DND-41 (cell line): ENCODE measurements at regions not wholly inside any gene's neighbourhood (a gene's known extent, or its start where the extent isn't known, plus 50 kb on each side); places are given as distances from the start of the nearest gene placed in this dataset.

Experiments
- ATAC-seq: fragments of 200-7000 bp; cut with Tn5 transposase; 3 replicates; pipeline ENCODE4 v1.9.1; 2021; ENCODE audit warnings: low read depth; ENCODE audit not compliant: insufficient read depth
- DNase-seq: peaks from one replicate; pipeline ENCODE4 v3.0.0-alpha.2; 2020
- H2AFZ ChIP-seq: 2 replicates; pipeline ENCODE4 v1.6.0; 2012; ENCODE audit warnings: low read depth, low read length
- H3K27ac ChIP-seq: 2 replicates; pipeline ENCODE4 v1.5.1; 2012; ENCODE audit warnings: low read length, inconsistent platforms
- H3K27me3 ChIP-seq: fragments of 200-600 bp; sonication (generic); 2 replicates; pipeline ENCODE4 v1.6.0; 2012; ENCODE audit warnings: low read length, mild to moderate bottlenecking, inconsistent platforms; ENCODE audit not compliant: insufficient read depth, poor library complexity
- H3K36me3 ChIP-seq: 2 replicates; pipeline ENCODE4 v1.5.1; 2012; ENCODE audit warnings: low read length, inconsistent platforms; ENCODE audit not compliant: insufficient read depth
- H3K4me1 ChIP-seq: 2 replicates; pipeline ENCODE4 v1.5.1; 2012; ENCODE audit warnings: mild to moderate bottlenecking, low read length; ENCODE audit not compliant: insufficient read depth
- H3K4me2 ChIP-seq: 2 replicates; pipeline ENCODE4 v1.6.0; 2012; ENCODE audit warnings: mild to moderate bottlenecking, moderate library complexity, low read length, inconsistent platforms; ENCODE audit not compliant: insufficient read depth
- H3K4me3 ChIP-seq, 2 experiments: fragments of 200-600 bp in 1 of 2; shearing (Covaris generic) in 1 of 2; 2 replicates each; pipeline ENCODE4 v1.5.1; 2012 to 2016; ENCODE audit warnings: inconsistent platforms in 2 of 2, low read length in 2 of 2, mild to moderate bottlenecking in 2 of 2, low read depth in 1 of 2, moderate library complexity in 1 of 2
- H3K79me2 ChIP-seq: 2 replicates; pipeline ENCODE4 v1.6.0; 2012; ENCODE audit warnings: low read length, inconsistent platforms; ENCODE audit not compliant: insufficient read depth
- H3K9ac ChIP-seq: 2 replicates; pipeline ENCODE4 v1.6.0; 2012; ENCODE audit warnings: low read depth, mild to moderate bottlenecking, inconsistent platforms, low read length, moderate library complexity
- H3K9me3 ChIP-seq: 2 replicates; pipeline ENCODE4 v1.5.1; 2012; ENCODE audit warnings: low read length, moderate library complexity, mild to moderate bottlenecking, inconsistent platforms; ENCODE audit not compliant: insufficient read depth, severe bottlenecking
- H4K20me1 ChIP-seq: 2 replicates; pipeline ENCODE4 v1.6.0; 2012; ENCODE audit warnings: low read length; ENCODE audit not compliant: insufficient read depth
- CTCF ChIP-seq: IDR thresholded peaks from 2 replicates; pipeline ENCODE4 v1.5.1; 2012; ENCODE audit warnings: borderline replicate concordance, low read length, moderate library complexity, mild to moderate bottlenecking; ENCODE audit not compliant: poor library complexity, severe bottlenecking; ENCODE audit errors: extremely low read depth
- EZH2 ChIP-seq: IDR thresholded peaks from 3 replicates; pipeline ENCODE4 v1.6.1; 2012; ENCODE audit warnings: borderline replicate concordance, low read depth, mild to moderate bottlenecking, moderate library complexity, low read length, inconsistent platforms; ENCODE audit not compliant: severe bottlenecking

GRCh38 chr4:66574145-66574978 is 904.1 kb upstream of the EPHA5 start:
- no peaks in the 10 kb centered on the region for H3K27me3 ChIP-seq
- H3K27ac ChIP-seq = no peak overlapping the region
- no peaks in the 10 kb centered on the region for H3K79me2 ChIP-seq
- ATAC-seq (no peak), DNase-seq (no peak)
- H3K4me3 ChIP-seq = no peak overlapping the region
- no peak for TF ChIP-seq CTCF
- TF ChIP-seq EZH2 = no peak
- no peaks in the 10 kb centered on the region for H3K36me3 ChIP-seq
- no peak overlapping the region for H2AFZ ChIP-seq
- no peaks in the 10 kb centered on the region for H3K4me1 ChIP-seq
- H4K20me1 ChIP-seq = no peaks in the 10 kb centered on the region
- H3K9me3 ChIP-seq = no peaks in the 10 kb centered on the region
- H3K9ac ChIP-seq = no peak overlapping the region
- H3K4me2 ChIP-seq = no peak overlapping the region

GRCh38 chr4:66572949-66573348 is 902.7 kb upstream of the EPHA5 start:
- no peak for ATAC-seq
- H3K4me3 ChIP-seq = no peak overlapping the region
- no peaks in the 10 kb centered on the region for H3K79me2 ChIP-seq
- H3K27ac ChIP-seq = no peak overlapping the region
- H3K9ac ChIP-seq = no peak overlapping the region
- H3K36me3 ChIP-seq = no peaks in the 10 kb centered on the region
- TF ChIP-seq CTCF (no peak), EZH2 (no peak)
- H3K9me3 ChIP-seq = no peaks in the 10 kb centered on the region
- DNase-seq = no peak
- H2AFZ ChIP-seq = no peak overlapping the region
- H3K4me1 ChIP-seq = no peaks in the 10 kb centered on the region
- H4K20me1 ChIP-seq = no peaks in the 10 kb centered on the region
- no peaks in the 10 kb centered on the region for H3K27me3 ChIP-seq
- no peak overlapping the region for H3K4me2 ChIP-seq

GRCh38 chr4:66571145-66571695 is 900.9 kb upstream of the EPHA5 start:
- Histone ChIP-seq H3K27ac (no peak overlapping the region), H3K27me3 (no peaks in the 10 kb centered on the region), H3K36me3 (no peaks in the 10 kb centered on the region), H3K9me3 (no peaks in the 10 kb centered on the region), H3K4me2 (no peak overlapping the region), H3K79me2 (no peaks in the 10 kb centered on the region), H3K4me1 (no peaks in the 10 kb centered on the region), H4K20me1 (no peaks in the 10 kb centered on the region), H2AFZ (no peak overlapping the region), H3K4me3 (no peak overlapping the region), H3K9ac (no peak overlapping the region)
- ATAC-seq = no peak
- no peak for DNase-seq
- TF ChIP-seq EZH2 (no peak), CTCF (no peak)
